Peyer's patch (tissue), 4 donors: ENCODE measurements at regions not wholly inside any gene's neighbourhood (a gene's known extent, or its start where the extent isn't known, plus 50 kb on each side); places are given as distances from the start of the nearest gene placed in this dataset.

Experiments used
- DNase-seq, 3 donors: peaks; one replicate each; pipeline ENCODE4 v3.0.0-alpha.2; 2017 to 2019
- H3K27ac ChIP-seq, 4 donors: fragments of 200-600 bp; sonication (generic); one replicate each; pipeline ENCODE4 v1.5.1; 2016 to 2019
- H3K27me3 ChIP-seq, 2 donors: fragments of 200-600 bp; sonication (generic); one replicate each; pipeline ENCODE4 v1.5.1; 2019
- H3K36me3 ChIP-seq, 3 donors: fragments of 200-600 bp; sonication (generic); one replicate each; pipeline ENCODE4 v1.5.1; 2016 to 2019
- H3K4me1 ChIP-seq, 4 donors: fragments of 200-600 bp; sonication (generic); one replicate each; pipeline ENCODE4 v1.5.1; 2016 to 2019
- H3K4me3 ChIP-seq, 4 donors: fragments of 200-600 bp; sonication (generic); 1 replicate in 3 of 4; 2 replicates in 1 of 4; pipeline ENCODE4 v1.5.1; 2016 to 2019; ENCODE audit warnings: mild to moderate bottlenecking in 1 of 4
- H3K9me3 ChIP-seq, 4 donors: fragments of 200-600 bp; sonication (generic); one replicate each; pipeline ENCODE4 v1.5.1; 2016 to 2019; ENCODE audit warnings: mild to moderate bottlenecking in 1 of 4
- POLR2A ChIP-seq, 2 donors: fragments of 450-650 bp; IDR thresholded peaks; one replicate each; pipeline ENCODE4 v1.5.1; 2017; ENCODE audit warnings: antibody characterized with exemption in 2 of 2, mild to moderate bottlenecking in 2 of 2, moderate library complexity in 2 of 2
- TF ChIP-seq, protein P1 (sequence below), 6 experiments: fragments of 450-650 bp in 4 of 6; fragments of 200-600 bp in 2 of 6; sonication (generic) in 1 of 6; IDR thresholded peaks; one replicate each; pipeline ENCODE4 v1.5.1; 2017 to 2019; ENCODE audit warnings: antibody characterized with exemption in 6 of 6, mild to moderate bottlenecking in 3 of 6, moderate library complexity in 1 of 6

GRCh38 chr7:27395626-27396025 is 153.0 kb downstream of the EVX1 start:
- no peaks in the 10 kb centered on the region for H3K27me3 ChIP-seq
- H3K9me3 ChIP-seq: no peaks in the 10 kb centered on the region
- H3K4me3 ChIP-seq: no peak overlapping the region
- no peak for TF ChIP-seq POLR2A (IDR thresholded peaks at IDR 0.05)
- TF ChIP-seq, protein P1, sequence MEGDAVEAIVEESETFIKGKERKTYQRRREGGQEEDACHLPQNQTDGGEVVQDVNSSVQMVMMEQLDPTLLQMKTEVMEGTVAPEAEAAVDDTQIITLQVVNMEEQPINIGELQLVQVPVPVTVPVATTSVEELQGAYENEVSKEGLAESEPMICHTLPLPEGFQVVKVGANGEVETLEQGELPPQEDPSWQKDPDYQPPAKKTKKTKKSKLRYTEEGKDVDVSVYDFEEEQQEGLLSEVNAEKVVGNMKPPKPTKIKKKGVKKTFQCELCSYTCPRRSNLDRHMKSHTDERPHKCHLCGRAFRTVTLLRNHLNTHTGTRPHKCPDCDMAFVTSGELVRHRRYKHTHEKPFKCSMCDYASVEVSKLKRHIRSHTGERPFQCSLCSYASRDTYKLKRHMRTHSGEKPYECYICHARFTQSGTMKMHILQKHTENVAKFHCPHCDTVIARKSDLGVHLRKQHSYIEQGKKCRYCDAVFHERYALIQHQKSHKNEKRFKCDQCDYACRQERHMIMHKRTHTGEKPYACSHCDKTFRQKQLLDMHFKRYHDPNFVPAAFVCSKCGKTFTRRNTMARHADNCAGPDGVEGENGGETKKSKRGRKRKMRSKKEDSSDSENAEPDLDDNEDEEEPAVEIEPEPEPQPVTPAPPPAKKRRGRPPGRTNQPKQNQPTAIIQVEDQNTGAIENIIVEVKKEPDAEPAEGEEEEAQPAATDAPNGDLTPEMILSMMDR (IDR thresholded peaks at IDR 0.05): no peak
- no peak overlapping the region for H3K27ac ChIP-seq
- H3K36me3 ChIP-seq: no peaks in the 10 kb centered on the region
- DNase-seq: no peak
- no peaks in the 10 kb centered on the region for H3K4me1 ChIP-seq

DNA sequence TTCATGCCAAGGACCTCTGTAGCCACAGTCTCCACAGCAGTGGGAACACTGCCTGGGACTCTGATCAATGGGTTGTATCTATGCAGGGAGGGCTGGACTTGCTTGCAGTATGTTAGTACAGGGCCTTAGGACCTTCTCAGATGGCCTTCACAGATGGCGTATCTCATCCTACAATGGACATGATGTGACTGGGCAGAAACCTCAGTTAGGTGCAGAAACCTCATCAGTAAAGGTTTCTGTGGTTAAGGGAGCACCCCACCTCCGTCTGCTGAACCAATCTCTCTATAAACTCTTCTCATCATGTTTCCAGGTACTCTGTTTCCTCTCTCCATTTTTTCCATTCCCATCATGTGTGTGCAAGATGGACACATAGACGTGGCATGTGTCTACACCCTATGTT is 154.9 kb downstream of the EVX1 start:
- H3K4me3 ChIP-seq: no peak overlapping the region
- TF ChIP-seq, protein P1 (IDR thresholded peaks at IDR 0.05): no peak
- H3K36me3 ChIP-seq: no peaks in the 10 kb centered on the region
- H3K27ac ChIP-seq: no peak overlapping the region
- no peaks in the 10 kb centered on the region for H3K4me1 ChIP-seq
- H3K27me3 ChIP-seq: no peaks in the 10 kb centered on the region
- DNase-seq: no peak
- no peaks in the 10 kb centered on the region for H3K9me3 ChIP-seq

- H3K27ac ChIP-seq: no peak overlapping the region
- no peak for TF ChIP-seq POLR2A (IDR thresholded peaks at IDR 0.05)
- TF ChIP-seq, protein P1 (IDR thresholded peaks at IDR 0.05): no peak
- H3K4me3 ChIP-seq: no peak overlapping the region
- H3K36me3 ChIP-seq: no peaks in the 10 kb centered on the region
- no peaks in the 10 kb centered on the region for H3K27me3 ChIP-seq
- no peaks in the 10 kb centered on the region for H3K4me1 ChIP-seq
- H3K9me3 ChIP-seq: no peaks in the 10 kb centered on the region
- DNase-seq: no peak
These were observed 156.2 kb downstream of the EVX1 start for GRCh38 chr7:27398851-27399250.

DNA sequence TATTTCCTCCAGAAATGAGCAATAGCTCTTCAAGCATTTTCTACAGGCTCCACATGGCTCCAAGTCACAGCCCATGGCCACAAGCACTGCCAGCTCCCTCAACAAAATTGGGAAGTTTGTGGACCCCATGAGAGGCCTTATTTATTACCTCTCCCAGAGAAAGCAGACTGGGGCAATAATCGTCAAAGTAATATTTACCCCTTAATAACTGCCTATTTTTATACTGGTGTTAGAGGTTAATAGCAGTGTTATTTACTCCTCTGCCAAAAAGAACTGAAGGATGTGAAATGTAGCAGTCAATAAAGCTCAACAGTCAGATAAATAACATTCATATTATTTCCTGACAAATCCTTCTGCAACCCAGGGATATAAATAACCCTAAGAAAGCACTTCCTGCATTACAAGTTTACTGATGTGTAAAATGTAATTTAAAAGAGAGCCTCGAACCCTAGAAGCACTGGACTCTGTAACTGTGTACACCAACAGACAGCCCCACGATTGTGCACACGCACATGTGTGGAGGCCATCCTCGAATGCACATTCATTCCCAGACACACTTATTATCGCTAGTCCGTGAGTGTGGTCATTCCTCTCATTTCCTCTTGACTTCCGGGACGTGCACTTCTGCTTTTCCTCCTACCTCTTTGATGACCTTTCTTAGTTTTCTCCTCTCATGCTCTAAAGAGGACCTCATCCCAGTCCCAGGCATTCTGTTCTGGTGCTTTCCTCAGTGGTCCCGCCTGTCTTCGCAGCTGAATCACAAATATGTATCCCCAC is 157.4 kb downstream of the EVX1 start:
- H3K36me3 ChIP-seq: no peaks in the 10 kb centered on the region
- no peaks in the 10 kb centered on the region for H3K27me3 ChIP-seq
- H3K27ac ChIP-seq: no peak overlapping the region
- H3K9me3 ChIP-seq: no peaks in the 10 kb centered on the region
- H3K4me3 ChIP-seq: no peak overlapping the region
- no peak for TF ChIP-seq POLR2A (IDR thresholded peaks at IDR 0.05)
- TF ChIP-seq, protein P1 (IDR thresholded peaks at IDR 0.05): no peak
- DNase-seq: no peak
- no peaks in the 10 kb centered on the region for H3K4me1 ChIP-seq

DNA sequence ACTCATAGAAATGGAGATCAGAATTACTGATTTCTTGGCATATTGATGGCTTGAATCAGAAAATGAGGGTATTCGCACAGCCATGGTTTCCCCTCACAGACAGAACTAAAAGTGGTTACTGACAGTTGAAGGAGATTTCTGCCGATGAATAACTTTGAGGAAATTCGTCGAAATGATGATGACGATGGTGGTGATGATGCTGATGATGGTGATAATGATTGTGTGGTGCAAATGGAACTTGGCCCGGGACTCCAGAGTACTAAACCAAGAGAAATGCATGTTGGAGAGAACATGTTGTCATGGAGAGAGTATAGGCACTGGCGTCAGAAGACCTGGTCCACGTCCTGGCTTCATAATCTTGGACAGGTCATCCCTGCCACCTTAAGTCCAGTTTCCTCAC is 163.2 kb downstream of the EVX1 start:
- H3K9me3 ChIP-seq: no peaks in the 10 kb centered on the region
- H3K27me3 ChIP-seq: no peaks in the 10 kb centered on the region
- no peaks in the 10 kb centered on the region for H3K36me3 ChIP-seq
- TF ChIP-seq, protein P1 (IDR thresholded peaks at IDR 0.05): no peak
- TF ChIP-seq POLR2A (IDR thresholded peaks at IDR 0.05): no peak
- no peaks in the 10 kb centered on the region for H3K4me1 ChIP-seq
- H3K4me3 ChIP-seq: no peak overlapping the region
- H3K27ac ChIP-seq: no peak overlapping the region
- no peak for DNase-seq
